ENCODE measurements at regions not wholly inside any gene's neighbourhood (a gene's known extent, or its start where the extent isn't known, plus 50 kb on each side); places are given as distances from the start of the nearest gene placed in this dataset.

- DNase-seq (no peak), ATAC-seq (no peak)
- no peak for TF ChIP-seq CTCF (IDR thresholded peaks at IDR 0.05)
- intact Hi-C loops (cut with DNase I, micrococcal nuclease), result no loop called here
- H3K4me1 ChIP-seq (ENCODE audit: low read depth), result no peaks in the 10 kb centered on the region
- no peak overlapping the region for H3K4me3 ChIP-seq
- no peaks in the 10 kb centered on the region for H3K9me3 ChIP-seq
- H3K36me3 ChIP-seq (ENCODE audit: low read depth), result no peaks in the 10 kb centered on the region
Observed at GRCh38 chr6:88370127-88370710, 204.1 kb upstream of the CNR1 start.

- Histone ChIP-seq H3K4me3 (no peak overlapping the region), H3K36me3 (ENCODE audit: low read depth) (no peaks in the 10 kb centered on the region), H3K4me1 (ENCODE audit: low read depth) (no peaks in the 10 kb centered on the region), H3K9me3 (no peaks in the 10 kb centered on the region)
- no peak for ATAC-seq
- intact Hi-C loops (cut with DNase I, micrococcal nuclease), result no loop called here
- TF ChIP-seq CTCF (IDR thresholded peaks at IDR 0.05), result no peak
- DNase-seq, result no peak
Observed at GRCh38 chr6:88369262-88369661, 203.1 kb upstream of the CNR1 start.

GRCh38 chr6:88368071-88368787 lies 202.1 kb upstream of the CNR1 start:
- no peaks in the 10 kb centered on the region for H3K4me1 ChIP-seq (ENCODE audit: low read depth)
- DNase-seq, result no peak
- no peaks in the 10 kb centered on the region for H3K9me3 ChIP-seq
- H3K4me3 ChIP-seq, result no peak overlapping the region
- intact Hi-C loops (cut with DNase I, micrococcal nuclease), result no loop called here
- no peak for TF ChIP-seq CTCF (IDR thresholded peaks at IDR 0.05)
- no peak for ATAC-seq
- H3K36me3 ChIP-seq (ENCODE audit: low read depth), result no peaks in the 10 kb centered on the region

- no peaks in the 10 kb centered on the region for H3K4me1 ChIP-seq (ENCODE audit: low read depth)
- intact Hi-C loops (cut with DNase I, micrococcal nuclease), result no loop called here
- H3K9me3 ChIP-seq, result no peaks in the 10 kb centered on the region
- no peaks in the 10 kb centered on the region for H3K36me3 ChIP-seq (ENCODE audit: low read depth)
- DNase-seq (no peak), ATAC-seq (no peak)
- no peak overlapping the region for H3K4me3 ChIP-seq
- TF ChIP-seq CTCF (IDR thresholded peaks at IDR 0.05), result no peak
Observed at GRCh38 chr6:88367248-88367647, 201.1 kb upstream of the CNR1 start.

- no peak for TF ChIP-seq CTCF (IDR thresholded peaks at IDR 0.05)
- no peaks in the 10 kb centered on the region for H3K36me3 ChIP-seq (ENCODE audit: low read depth)
- intact Hi-C loops (cut with DNase I, micrococcal nuclease), result no loop called here
- no peaks in the 10 kb centered on the region for H3K9me3 ChIP-seq
- H3K4me1 ChIP-seq (ENCODE audit: low read depth), result no peaks in the 10 kb centered on the region
- DNase-seq (no peak), ATAC-seq (no peak)
- no peak overlapping the region for H3K4me3 ChIP-seq
Observed at GRCh38 chr6:88366672-88367071, 200.5 kb upstream of the CNR1 start.
